OCI-LY3 (cell line): ENCODE measurements at regions not wholly inside any gene's neighbourhood (a gene's known extent, or its start where the extent isn't known, plus 50 kb on each side); places are given as distances from the start of the nearest gene placed in this dataset.

Source experiments
- H2AFZ ChIP-seq: fragments of 200-600, 300-600 bp; shearing (Covaris generic); 2 replicates; pipeline ENCODE4 v1.6.0; 2014; ENCODE audit warnings: antibody characterized with exemption, low read depth, low read length
- H3K27ac ChIP-seq: fragments of 200-600, 300-600 bp; sonication (generic); 2 replicates; pipeline ENCODE4 v1.5.1; 2014; ENCODE audit warnings: mild to moderate bottlenecking, low read length, moderate library complexity, mixed read lengths
- H3K27me3 ChIP-seq: fragments of 200-600, 300-600 bp; sonication (generic); 2 replicates; pipeline ENCODE4 v1.6.1; 2014; ENCODE audit warnings: low read depth, low read length, mixed read lengths
- H3K36me3 ChIP-seq: fragments of 200-600, 300-600 bp; sonication (generic); replicated peaks from 2 replicates; pipeline ENCODE3; 2014; ENCODE audit warnings: low read depth, low read length, mixed read lengths
- H3K4me1 ChIP-seq: fragments of 300-600, 200-600 bp; sonication (generic); 2 replicates; pipeline ENCODE4 v1.6.1; 2014; ENCODE audit warnings: low read length, mixed read lengths
- H3K4me2 ChIP-seq: fragments of 200-600, 300-600 bp; sonication (generic); 2 replicates; pipeline ENCODE4 v1.6.1; 2014; ENCODE audit warnings: low read length, mixed read lengths
- H3K4me3 ChIP-seq: fragments of 300-600, 200-600 bp; sonication (generic); 2 replicates; pipeline ENCODE4 v1.5.1; 2014; ENCODE audit warnings: antibody characterized with exemption, mild to moderate bottlenecking, low read length, moderate library complexity
- H3K79me2 ChIP-seq: fragments of 300-600, 200-600 bp; shearing (Covaris generic); 2 replicates; pipeline ENCODE4 v1.6.1; 2014; ENCODE audit warnings: mild to moderate bottlenecking, low read length, mixed read lengths
- H3K9ac ChIP-seq: fragments of 300-600, 200-600 bp; shearing (Covaris generic); 2 replicates; pipeline ENCODE4 v1.6.0; 2014; ENCODE audit warnings: mild to moderate bottlenecking, low read length, moderate library complexity
- H3K9me3 ChIP-seq: fragments of 200-600, 300-600 bp; shearing (Covaris generic); 2 replicates; pipeline ENCODE4 v1.6.1; 2014; ENCODE audit warnings: low read length, mixed read lengths; ENCODE audit not compliant: insufficient read depth
- H4K20me1 ChIP-seq: fragments of 200-600, 300-600 bp; sonication (generic); 2 replicates; pipeline ENCODE4 v1.6.1; 2016; ENCODE audit warnings: low read length, mixed read lengths; ENCODE audit not compliant: insufficient read depth
- EZH2phosphoT487 ChIP-seq: fragments of 200-600 bp; shearing (Covaris generic); IDR thresholded peaks from 2 replicates; pipeline ENCODE4 v1.6.1; 2018; ENCODE audit warnings: antibody characterized with exemption, mixed run types, low read depth
- TF ChIP-seq, protein P1 (sequence below): fragments of 200-600, 300-600 bp; sonication (generic); IDR thresholded peaks from 2 replicates; pipeline ENCODE4 v1.5.1; 2014; ENCODE audit warnings: antibody characterized with exemption, low read length, low read depth

GRCh38 chr6:14875481-14876063 is 370.3 kb upstream of the JARID2 start:
- peaks cover 67% of the 10 kb centered on the region for H3K4me1 ChIP-seq
- no peak for TF ChIP-seq EZH2phosphoT487
- TF ChIP-seq, protein P1, sequence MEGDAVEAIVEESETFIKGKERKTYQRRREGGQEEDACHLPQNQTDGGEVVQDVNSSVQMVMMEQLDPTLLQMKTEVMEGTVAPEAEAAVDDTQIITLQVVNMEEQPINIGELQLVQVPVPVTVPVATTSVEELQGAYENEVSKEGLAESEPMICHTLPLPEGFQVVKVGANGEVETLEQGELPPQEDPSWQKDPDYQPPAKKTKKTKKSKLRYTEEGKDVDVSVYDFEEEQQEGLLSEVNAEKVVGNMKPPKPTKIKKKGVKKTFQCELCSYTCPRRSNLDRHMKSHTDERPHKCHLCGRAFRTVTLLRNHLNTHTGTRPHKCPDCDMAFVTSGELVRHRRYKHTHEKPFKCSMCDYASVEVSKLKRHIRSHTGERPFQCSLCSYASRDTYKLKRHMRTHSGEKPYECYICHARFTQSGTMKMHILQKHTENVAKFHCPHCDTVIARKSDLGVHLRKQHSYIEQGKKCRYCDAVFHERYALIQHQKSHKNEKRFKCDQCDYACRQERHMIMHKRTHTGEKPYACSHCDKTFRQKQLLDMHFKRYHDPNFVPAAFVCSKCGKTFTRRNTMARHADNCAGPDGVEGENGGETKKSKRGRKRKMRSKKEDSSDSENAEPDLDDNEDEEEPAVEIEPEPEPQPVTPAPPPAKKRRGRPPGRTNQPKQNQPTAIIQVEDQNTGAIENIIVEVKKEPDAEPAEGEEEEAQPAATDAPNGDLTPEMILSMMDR: no peak

DNA sequence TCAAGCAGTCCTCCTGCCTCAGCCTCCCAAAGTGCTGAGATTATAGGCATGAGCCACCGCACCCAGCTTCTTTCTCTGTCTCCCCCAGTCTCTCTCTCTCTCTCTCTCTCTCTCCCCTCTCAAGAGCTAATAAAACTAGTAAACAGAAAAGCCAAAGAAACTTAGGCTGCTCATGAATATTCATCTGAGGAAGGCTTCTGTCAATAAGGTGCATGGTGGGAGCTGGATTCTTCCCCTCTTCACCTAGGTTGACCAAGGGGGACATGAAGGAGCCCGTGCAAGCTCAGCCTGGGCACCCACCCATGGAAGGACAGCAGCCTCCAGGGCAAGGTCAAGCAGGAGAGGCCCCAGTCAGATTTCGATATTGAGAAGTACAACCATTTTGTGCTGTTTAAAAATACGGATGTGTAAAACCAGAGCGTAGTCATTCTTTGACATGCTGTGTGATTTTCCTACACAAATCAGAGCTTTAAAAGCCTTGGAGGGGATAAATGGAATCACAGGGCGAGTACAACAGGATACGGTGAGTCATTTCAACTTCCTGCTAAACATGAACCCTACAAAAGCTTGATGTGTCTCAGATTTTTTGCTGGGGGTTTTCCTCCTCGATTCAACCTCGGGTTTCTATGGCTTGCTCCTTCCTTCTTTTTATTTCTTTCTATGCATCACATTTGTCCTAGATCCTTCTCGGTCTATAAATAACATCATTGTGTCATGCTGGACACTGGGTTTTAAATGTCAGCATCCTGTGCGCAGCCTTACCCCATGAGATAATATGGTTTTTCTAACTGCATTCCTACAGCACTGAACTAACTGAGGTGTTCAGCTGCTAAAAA is 368.9 kb upstream of the JARID2 start:
- peak overlapping the region; percentile 91 for H3K27ac ChIP-seq
- no peaks in the 10 kb centered on the region for H4K20me1 ChIP-seq
- no peak overlapping the region for H2AFZ ChIP-seq
- peaks cover 67% of the 10 kb centered on the region for H3K4me1 ChIP-seq
- peak overlapping the region; percentile 41 for H3K4me3 ChIP-seq
- no peaks in the 10 kb centered on the region for H3K9me3 ChIP-seq
- no peaks in the 10 kb centered on the region for H3K36me3 ChIP-seq
- peak overlapping the region; percentile 73 for H3K4me2 ChIP-seq
- H3K9ac ChIP-seq: peak overlapping the region; percentile 54
- H3K27me3 ChIP-seq: no peaks in the 10 kb centered on the region
- no peaks in the 10 kb centered on the region for H3K79me2 ChIP-seq
- TF ChIP-seq, protein P1: no peak
- 0 out of 2 replicates have a peak, but pooled peaks have one; percentile 45 for TF ChIP-seq EZH2phosphoT487

More at GRCh38 chr6:14875481-14876063, 370.3 kb upstream of the JARID2 start:
- Histone ChIP-seq H3K9ac (peak overlapping the region; percentile 54; the same call in 1 of the 2 replicates), H3K9me3 (no peaks in the 10 kb centered on the region), H3K27ac (peak overlapping the region; percentile 91), H3K79me2 (no peaks in the 10 kb centered on the region), H3K4me3 (peak overlapping the region; percentile 44), H4K20me1 (no peaks in the 10 kb centered on the region), H3K27me3 (no peaks in the 10 kb centered on the region), H3K36me3 (no peaks in the 10 kb centered on the region), H2AFZ (no peak overlapping the region), H3K4me2 (peak overlapping the region; percentile 73)

DNA sequence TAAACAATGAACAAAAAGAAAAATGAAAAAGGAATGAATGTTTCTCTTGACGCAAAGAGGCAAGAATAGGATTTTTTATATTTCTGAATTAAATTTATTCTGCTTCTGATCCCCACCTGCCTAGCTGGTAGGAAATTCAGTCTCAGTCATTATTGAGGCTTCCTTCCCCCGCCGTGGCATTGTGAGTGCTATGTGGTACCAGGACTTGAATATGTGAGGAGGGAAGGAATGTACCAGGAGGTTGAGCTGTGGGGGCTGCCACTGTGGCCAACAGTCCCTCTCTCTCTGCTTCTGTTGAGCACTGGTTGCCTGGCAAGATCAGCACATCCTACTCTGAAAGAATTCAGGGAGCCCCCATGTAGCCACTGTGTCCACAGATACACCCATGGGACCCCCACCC is 368.1 kb upstream of the JARID2 start:
- Histone ChIP-seq H3K36me3 (no peaks in the 10 kb centered on the region), H3K4me2 (peak overlapping the region; percentile 73), H4K20me1 (no peaks in the 10 kb centered on the region), H2AFZ (no peak overlapping the region), H3K27ac (peak overlapping the region; percentile 91), H3K9ac (peak overlapping the region; percentile 53), H3K4me3 (peak overlapping the region; percentile 41), H3K79me2 (no peaks in the 10 kb centered on the region), H3K27me3 (no peaks in the 10 kb centered on the region), H3K4me1 (peaks cover 60% of the 10 kb centered on the region), H3K9me3 (no peaks in the 10 kb centered on the region)
- no peak for TF ChIP-seq EZH2phosphoT487
- TF ChIP-seq, protein P1: no peak

- Histone ChIP-seq H3K27me3 (no peaks in the 10 kb centered on the region), H3K9ac (no peak overlapping the region), H3K27ac (no peak overlapping the region), H4K20me1 (no peaks in the 10 kb centered on the region), H3K9me3 (no peaks in the 10 kb centered on the region), H3K79me2 (no peaks in the 10 kb centered on the region), H3K4me1 (peaks cover 37% of the 10 kb centered on the region), H2AFZ (no peak overlapping the region), H3K4me2 (no peak overlapping the region), H3K36me3 (no peaks in the 10 kb centered on the region), H3K4me3 (no peak overlapping the region)
- TF ChIP-seq, protein P1: no peak
- no peak for TF ChIP-seq EZH2phosphoT487
These were observed 365.8 kb upstream of the JARID2 start for GRCh38 chr6:14880052-14880451.
